ENCODE measurements at regions not wholly inside any gene's neighbourhood (a gene's known extent, or its start where the extent isn't known, plus 50 kb on each side); places are given as distances from the start of the nearest gene placed in this dataset.

DNA sequence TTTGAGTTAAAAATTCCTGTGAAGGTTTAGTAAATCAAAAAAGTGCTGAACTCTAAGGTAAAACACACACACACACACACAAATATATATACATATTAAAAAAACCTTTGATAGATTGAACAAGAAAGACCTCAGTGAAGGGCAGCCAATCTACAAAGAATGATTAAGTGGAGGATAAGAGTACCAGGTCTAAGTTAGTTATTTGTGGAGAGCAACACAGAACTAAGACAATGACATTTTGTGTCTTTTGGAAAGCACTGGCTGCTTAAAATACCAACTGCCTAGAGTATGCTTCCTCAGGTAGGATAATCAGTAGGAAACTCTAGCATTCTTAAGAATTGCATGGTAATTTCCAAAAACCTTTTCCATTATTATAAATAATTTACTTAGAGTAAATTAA, 481.4 kb upstream of the SYT4 start:
- peaks cover 0 to 4% (median 2%) of the 10 kb centered on the region in 4 donors for H3K9me3 ChIP-seq
- H3K4me3 ChIP-seq, result no peak overlapping the region
- H3K27ac ChIP-seq, result no peak overlapping the region
- H3K27me3 ChIP-seq, result no peaks in the 10 kb centered on the region
- TF ChIP-seq CTCF (IDR thresholded peaks at IDR 0.05) (no peak), EP300 (IDR thresholded peaks at IDR 0.05) (no peak), POLR2A (IDR thresholded peaks at IDR 0.05) (no peak), POLR2AphosphoS5 (IDR thresholded peaks at IDR 0.05) (no peak)
- no peaks in the 10 kb centered on the region for H3K36me3 ChIP-seq
- intact Hi-C loops (cut with DNase I; ENCODE audit: low total_unique reads), result no loop called here
- DNase-seq, result no peak
- H3K4me1 ChIP-seq, result no peaks in the 10 kb centered on the region

- peaks cover 0 to 7% (median under 1%) of the 10 kb centered on the region in 4 donors for H3K9me3 ChIP-seq
- H3K36me3 ChIP-seq, result no peaks in the 10 kb centered on the region
- no peak overlapping the region for H3K4me3 ChIP-seq
- TF ChIP-seq POLR2AphosphoS5 (IDR thresholded peaks at IDR 0.05) (no peak), CTCF (IDR thresholded peaks at IDR 0.05) (no peak), POLR2A (IDR thresholded peaks at IDR 0.05) (no peak), EP300 (IDR thresholded peaks at IDR 0.05) (no peak)
- DNase-seq, result no peak
- H3K27me3 ChIP-seq, result no peaks in the 10 kb centered on the region
- H3K4me1 ChIP-seq, result no peaks in the 10 kb centered on the region
- H3K27ac ChIP-seq, result no peak overlapping the region
- intact Hi-C loops (cut with DNase I; ENCODE audit: low total_unique reads), result no loop called here
These were observed 482.7 kb upstream of the SYT4 start for GRCh38 chr18:43760010-43760409.

DNA sequence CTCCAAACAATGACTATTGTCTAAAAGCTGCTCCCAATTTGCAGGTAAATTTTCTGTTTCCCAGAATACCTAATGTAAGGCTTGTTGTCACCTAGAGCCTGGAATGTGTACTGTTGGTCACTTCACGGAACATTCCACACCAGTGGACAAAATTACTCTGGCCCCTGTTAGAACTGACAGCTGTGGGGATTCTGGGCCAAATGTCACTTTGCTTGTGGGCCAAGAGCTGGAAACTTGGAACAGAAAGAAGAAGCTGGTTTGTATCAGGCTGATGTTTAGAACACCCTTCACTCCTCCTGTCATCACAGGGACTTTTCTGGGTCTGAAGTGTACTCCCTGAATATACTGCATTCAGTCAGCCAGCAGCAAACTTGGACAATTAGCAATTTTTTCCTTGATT, 495.6 kb upstream of the SYT4 start:
- no peak for TF ChIP-seq POLR2A (IDR thresholded peaks at IDR 0.05)
- no peak for TF ChIP-seq CTCF (IDR thresholded peaks at IDR 0.05)
- TF ChIP-seq POLR2AphosphoS5 (IDR thresholded peaks at IDR 0.05), result no peak
- TF ChIP-seq EP300 (IDR thresholded peaks at IDR 0.05), result no peak
- Histone ChIP-seq H3K27me3 (no peaks in the 10 kb centered on the region), H3K36me3 (no peaks in the 10 kb centered on the region), H3K9me3 (peaks cover 0 to 5% (median 0%) of the 10 kb centered on the region in 4 donors), H3K27ac (no peak overlapping the region), H3K4me1 (peaks cover 0 to 6% (median 0%) of the 10 kb centered on the region in 4 donors), H3K4me3 (no peak overlapping the region)
- intact Hi-C loops (cut with DNase I; ENCODE audit: low total_unique reads), result no loop called here
- WGBS, 5 donors, result 50 to 68% (median 65%) methylated on average over 1 of the region's 1 CpG
- DNase-seq, result peak in 1 of 2 donors; percentile 38

DNA sequence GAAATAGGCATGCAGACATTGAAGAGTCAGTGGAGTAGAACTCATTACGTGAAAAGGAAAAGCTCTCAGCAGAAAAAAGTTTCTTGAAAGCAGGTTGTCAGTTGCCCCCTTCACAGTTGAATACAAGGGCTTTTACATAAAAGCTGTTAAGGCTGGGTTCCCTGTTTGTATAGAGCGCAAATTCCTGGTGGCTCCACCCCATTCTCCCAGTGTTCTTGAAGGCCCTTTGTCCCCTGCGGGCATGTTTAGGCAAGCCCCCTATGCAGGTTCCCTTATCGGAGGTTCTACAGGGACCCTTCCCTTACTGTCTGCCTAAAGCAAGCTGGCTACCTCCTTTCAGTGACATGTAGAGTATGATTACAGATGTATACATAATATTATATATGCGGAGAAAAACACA, 497.2 kb upstream of the SYT4 start:
- WGBS, 5 donors, result 75 to 92% (median 84%) methylated on average over 5 of the region's 5 CpGs

More for the DNA sequence above, 497.2 kb upstream of the SYT4 start:
- Histone ChIP-seq H3K4me3 (no peak overlapping the region), H3K9me3 (peaks cover 0 to 5% (median 0%) of the 10 kb centered on the region in 4 donors), H3K36me3 (no peaks in the 10 kb centered on the region), H3K4me1 (peaks cover 0 to 6% (median 0%) of the 10 kb centered on the region in 4 donors), H3K27ac (no peak overlapping the region), H3K27me3 (no peaks in the 10 kb centered on the region)
- no peak for DNase-seq
- intact Hi-C loops (cut with DNase I; ENCODE audit: low total_unique reads), result no loop called here
- no peak for TF ChIP-seq EP300 (IDR thresholded peaks at IDR 0.05)
- TF ChIP-seq POLR2A (IDR thresholded peaks at IDR 0.05), result no peak
- no peak for TF ChIP-seq CTCF (IDR thresholded peaks at IDR 0.05)
- TF ChIP-seq POLR2AphosphoS5 (IDR thresholded peaks at IDR 0.05), result no peak
